ENCODE measurements at regions not wholly inside any gene's neighbourhood (a gene's known extent, or its start where the extent isn't known, plus 50 kb on each side); places are given as distances from the start of the nearest gene placed in this dataset.

DNA sequence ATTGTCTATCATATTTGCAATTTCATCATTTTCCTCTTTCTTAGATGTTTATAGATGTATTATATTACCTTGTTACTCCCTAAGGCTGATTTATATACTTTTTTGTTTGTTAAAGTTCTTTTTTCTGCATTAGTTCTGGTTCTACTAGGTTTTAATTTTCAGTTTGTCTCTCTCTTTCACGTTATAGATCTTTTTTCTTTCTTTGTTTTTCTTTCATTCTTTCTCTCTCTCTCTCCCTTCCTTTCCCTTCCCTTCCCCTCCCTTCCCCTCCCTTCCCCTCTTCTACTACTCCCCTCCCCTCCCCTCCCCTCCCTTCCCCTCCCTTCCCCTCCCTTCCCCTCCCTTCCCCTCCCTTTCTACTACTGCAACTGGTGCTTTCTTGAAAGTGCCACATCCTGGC lies 345.3 kb downstream of the CENPW start:
- ChIA-PET POLR2A (no interaction called here), CTCF (no interaction called here)
- Mint-ChIP-seq H3K27ac (no peak overlapping the region), H3K4me1 (no peaks in the 10 kb centered on the region), H3K4me3 (no peak overlapping the region), H3K9me3 (ENCODE audit: low read depth) (peaks cover 11% of the 10 kb centered on the region), H3K36me3 (ENCODE audit: low read depth) (no peaks in the 10 kb centered on the region), H3K27me3 (no peaks in the 10 kb centered on the region)
- intact Hi-C loops (cut with DNase I, micrococcal nuclease) = no loop called here
- no peak for ATAC-seq
- DNase-seq = no peak

DNA sequence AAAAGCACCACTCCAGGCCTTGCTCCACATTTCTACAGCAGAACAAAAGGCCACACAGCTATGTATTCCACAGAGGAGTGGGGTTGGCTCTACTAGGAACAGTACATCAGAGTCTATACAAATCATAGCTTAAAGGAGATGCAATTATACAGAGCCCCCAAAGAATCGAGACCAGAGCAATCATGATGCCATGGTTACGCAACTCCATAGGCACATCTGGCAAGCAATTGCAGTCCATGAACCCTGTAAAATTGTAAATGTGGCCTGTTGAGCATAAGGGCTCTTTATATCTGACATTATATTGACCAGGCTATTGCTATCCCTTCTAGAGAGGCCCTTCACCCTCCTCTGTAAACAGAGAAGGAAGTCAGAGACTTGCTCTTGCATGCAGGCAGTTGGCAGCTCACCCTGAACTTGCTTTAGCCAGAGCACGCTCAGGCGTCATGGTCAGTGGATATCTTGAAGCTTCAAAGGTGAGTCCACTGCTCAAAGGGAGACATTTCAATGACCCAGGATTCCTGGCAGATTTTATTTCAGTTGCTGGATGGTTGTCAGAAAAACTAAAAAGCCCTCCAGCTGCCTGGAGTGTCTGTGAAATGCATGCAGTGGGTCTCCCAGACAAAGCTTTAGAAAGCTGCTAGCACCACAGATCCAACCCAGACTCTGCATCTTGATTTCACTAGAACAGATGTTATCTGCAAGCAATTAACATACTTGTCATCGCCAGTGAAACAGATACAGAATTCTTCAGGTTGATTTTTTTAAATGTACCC lies 357.2 kb downstream of the CENPW start:
- no peaks in the 10 kb centered on the region for H3K36me3 Mint-ChIP-seq (ENCODE audit: low read depth)
- H3K4me3 Mint-ChIP-seq = no peak overlapping the region
- peaks cover 2% of the 10 kb centered on the region for H3K9me3 Mint-ChIP-seq (ENCODE audit: low read depth)
- ATAC-seq (no peak), DNase-seq (no peak)
- ChIA-PET CTCF (no interaction called here), POLR2A (no interaction called here)
- H3K27ac Mint-ChIP-seq = no peak overlapping the region
- intact Hi-C loops (cut with DNase I, micrococcal nuclease) = no loop called here
- no peaks in the 10 kb centered on the region for H3K4me1 Mint-ChIP-seq
- H3K27me3 Mint-ChIP-seq = peaks cover 3% of the 10 kb centered on the region

GRCh38 chr6:126698732-126699240 lies 358.9 kb downstream of the CENPW start:
- no peak overlapping the region for H3K4me3 Mint-ChIP-seq
- peaks cover 2% of the 10 kb centered on the region for H3K9me3 Mint-ChIP-seq (ENCODE audit: low read depth)
- CTCF ChIA-PET = no interaction called here
- no peak for DNase-seq
- H3K27ac Mint-ChIP-seq = no peak overlapping the region
- H3K27me3 Mint-ChIP-seq = peaks cover 3% of the 10 kb centered on the region
- intact Hi-C loops (cut with DNase I, micrococcal nuclease) = no loop called here
- POLR2A ChIA-PET = no interaction called here
- no peaks in the 10 kb centered on the region for H3K4me1 Mint-ChIP-seq
- no peaks in the 10 kb centered on the region for H3K36me3 Mint-ChIP-seq (ENCODE audit: low read depth)
- ATAC-seq = no peak

GRCh38 chr6:126701676-126702560 lies 362.0 kb downstream of the CENPW start:
- ChIA-PET POLR2A (no interaction called here), CTCF (interaction anchor here (0.7 kb wide), 1 partner anchor 1248 kb away, joined by 3 read pairs; no protein-coding TSS in a partner anchor)
- DNase-seq (no peak), ATAC-seq (no peak)
- Mint-ChIP-seq H3K9me3 (ENCODE audit: low read depth) (no peaks in the 10 kb centered on the region), H3K4me1 (no peaks in the 10 kb centered on the region), H3K4me3 (no peak overlapping the region), H3K36me3 (ENCODE audit: low read depth) (no peaks in the 10 kb centered on the region), H3K27me3 (peaks cover 3% of the 10 kb centered on the region), H3K27ac (no peak overlapping the region)
- intact Hi-C loops (cut with DNase I, micrococcal nuclease) = no loop called here

GRCh38 chr6:126716032-126716431 lies 376.1 kb downstream of the CENPW start:
- Mint-ChIP-seq H3K27me3 (no peaks in the 10 kb centered on the region), H3K4me3 (no peak overlapping the region), H3K36me3 (ENCODE audit: low read depth) (no peaks in the 10 kb centered on the region), H3K9me3 (ENCODE audit: low read depth) (no peaks in the 10 kb centered on the region), H3K27ac (no peak overlapping the region), H3K4me1 (no peaks in the 10 kb centered on the region)
- DNase-seq (no peak), ATAC-seq (no peak)
- CTCF ChIA-PET = no interaction called here
- intact Hi-C loops (cut with DNase I, micrococcal nuclease) = no loop called here
- POLR2A ChIA-PET = no interaction called here

GRCh38 chr6:126716826-126717509 lies 377.1 kb downstream of the CENPW start:
- ChIA-PET CTCF (no interaction called here), POLR2A (no interaction called here)
- H3K36me3 Mint-ChIP-seq (ENCODE audit: low read depth) = no peaks in the 10 kb centered on the region
- H3K27ac Mint-ChIP-seq = no peak overlapping the region
- intact Hi-C loops (cut with DNase I, micrococcal nuclease) = no loop called here
- no peak overlapping the region for H3K4me3 Mint-ChIP-seq
- no peaks in the 10 kb centered on the region for H3K4me1 Mint-ChIP-seq
- H3K9me3 Mint-ChIP-seq (ENCODE audit: low read depth) = no peaks in the 10 kb centered on the region
- DNase-seq (no peak), ATAC-seq (no peak)
- no peaks in the 10 kb centered on the region for H3K27me3 Mint-ChIP-seq

GRCh38 chr6:126718600-126719327 lies 378.8 kb downstream of the CENPW start:
- CTCF ChIA-PET = interaction anchor here (1.3 kb wide), 1 partner anchor 14 kb away, joined by 4 read pairs; no protein-coding TSS in a partner anchor
- intact Hi-C loops (cut with DNase I, micrococcal nuclease) = no loop called here
- H3K36me3 Mint-ChIP-seq (ENCODE audit: low read depth) = no peaks in the 10 kb centered on the region
- no peak for DNase-seq
- H3K27me3 Mint-ChIP-seq = no peaks in the 10 kb centered on the region
- H3K4me3 Mint-ChIP-seq = no peak overlapping the region
- POLR2A ChIA-PET = no interaction called here
- ATAC-seq = no peak
- H3K27ac Mint-ChIP-seq = no peak overlapping the region
- no peaks in the 10 kb centered on the region for H3K4me1 Mint-ChIP-seq
- no peaks in the 10 kb centered on the region for H3K9me3 Mint-ChIP-seq (ENCODE audit: low read depth)

- CTCF ChIA-PET = no interaction called here
- POLR2A ChIA-PET = no interaction called here
These were observed 380.4 kb downstream of the CENPW start for GRCh38 chr6:126720304-126720703.

GRCh38 chr6:126721581-126722160 lies 381.8 kb downstream of the CENPW start:
- ChIA-PET POLR2A (interaction anchor here (0.5 kb wide), 1 partner anchor 29 kb away, joined by 4 read pairs; no protein-coding TSS in a partner anchor), CTCF (no interaction called here)
- DNase-seq = no peak
- no peaks in the 10 kb centered on the region for H3K36me3 Mint-ChIP-seq (ENCODE audit: low read depth)
- no peak overlapping the region for H3K27ac Mint-ChIP-seq
- peaks cover 2% of the 10 kb centered on the region for H3K9me3 Mint-ChIP-seq (ENCODE audit: low read depth)
- intact Hi-C loops (cut with DNase I, micrococcal nuclease) = no loop called here
- no peak overlapping the region for H3K4me3 Mint-ChIP-seq
- ATAC-seq = no peak
- no peaks in the 10 kb centered on the region for H3K4me1 Mint-ChIP-seq
- no peaks in the 10 kb centered on the region for H3K27me3 Mint-ChIP-seq

More at GRCh38 chr6:126720304-126720703, 380.4 kb downstream of the CENPW start:
- H3K4me3 Mint-ChIP-seq = no peak overlapping the region
- H3K4me1 Mint-ChIP-seq = no peaks in the 10 kb centered on the region
- no peaks in the 10 kb centered on the region for H3K27me3 Mint-ChIP-seq
- intact Hi-C loops (cut with DNase I, micrococcal nuclease) = no loop called here
- ATAC-seq (no peak), DNase-seq (no peak)
- no peak overlapping the region for H3K27ac Mint-ChIP-seq
- no peaks in the 10 kb centered on the region for H3K9me3 Mint-ChIP-seq (ENCODE audit: low read depth)
- no peaks in the 10 kb centered on the region for H3K36me3 Mint-ChIP-seq (ENCODE audit: low read depth)

DNA sequence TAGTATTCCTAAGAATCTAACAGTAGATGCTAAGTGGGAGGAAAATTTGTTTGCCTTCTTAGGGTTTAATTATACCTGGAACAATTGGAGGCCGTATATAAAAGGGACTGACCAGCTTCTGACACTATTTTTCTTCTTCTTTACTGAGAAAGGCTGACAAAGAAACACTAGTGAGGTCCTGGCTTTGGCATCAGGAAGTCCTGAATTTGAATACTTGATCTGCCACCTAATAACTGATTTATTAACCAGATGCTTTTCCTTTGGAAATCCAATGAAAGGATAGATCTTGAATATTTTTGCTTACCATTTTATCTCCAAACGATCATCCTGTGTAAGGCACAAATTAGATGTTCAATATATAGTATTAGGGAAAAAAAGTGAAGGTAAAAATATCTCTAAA lies 382.5 kb downstream of the CENPW start:
- CTCF ChIA-PET = no interaction called here
- POLR2A ChIA-PET = no interaction called here
- H3K4me3 Mint-ChIP-seq = no peak overlapping the region
- no peak for DNase-seq
- H3K36me3 Mint-ChIP-seq (ENCODE audit: low read depth) = no peaks in the 10 kb centered on the region
- intact Hi-C loops (cut with DNase I, micrococcal nuclease) = no loop called here
- no peak overlapping the region for H3K27ac Mint-ChIP-seq
- ATAC-seq = no peak
- no peaks in the 10 kb centered on the region for H3K27me3 Mint-ChIP-seq
- H3K9me3 Mint-ChIP-seq (ENCODE audit: low read depth) = peaks cover 2% of the 10 kb centered on the region
- H3K4me1 Mint-ChIP-seq = no peaks in the 10 kb centered on the region

All from activated CD4-positive, alpha-beta T cell treated with anti-CD3 and anti-CD28 coated beads for 36 hours (primary cell).